Prostate gland (tissue), 2 donors: ENCODE measurements at regions not wholly inside any gene's neighbourhood (a gene's known extent, or its start where the extent isn't known, plus 50 kb on each side); places are given as distances from the start of the nearest gene placed in this dataset.

Experiments
- CTCF ChIP-seq, 4 experiments: fragments of 200-600 bp in 2 of 4; fragments of 450-650 bp in 2 of 4; sonication (generic) in 2 of 4; IDR thresholded peaks; 1 replicate in 3 of 4; 2 replicates in 1 of 4; pipeline ENCODE4 v1.5.1; 2016 to 2019; ENCODE audit warnings: antibody characterized with exemption in 4 of 4, mild to moderate bottlenecking in 2 of 4, moderate library complexity in 2 of 4
- POLR2A ChIP-seq: fragments of 450-650 bp; IDR thresholded peaks from one replicate; pipeline ENCODE4 v1.6.1; 2016; ENCODE audit warnings: antibody characterized with exemption, mild to moderate bottlenecking

- TF ChIP-seq POLR2A (no peak), CTCF (IDR thresholded peaks at IDR 0.05) (no peak)
These were observed 52.6 kb upstream of the TOP3B start for GRCh38 chr22:22035203-22035602.
